Suprapubic skin (tissue), 4 donors: ENCODE measurements at regions not wholly inside any gene's neighbourhood (a gene's known extent, or its start where the extent isn't known, plus 50 kb on each side); places are given as distances from the start of the nearest gene placed in this dataset.

Source experiments
- DNase-seq, 2 donors: peaks; one replicate each; pipeline ENCODE4 v3.0.0-alpha.2; 2019; ENCODE audit warnings: low spot score in 2 of 2
- H3K27ac ChIP-seq: fragments of 200-600 bp; sonication (generic); one replicate; pipeline ENCODE4 v1.5.1; 2019
- H3K27me3 ChIP-seq: fragments of 200-600 bp; sonication (generic); one replicate; pipeline ENCODE4 v1.5.1; 2019
- H3K36me3 ChIP-seq: fragments of 200-600 bp; sonication (generic); one replicate; pipeline ENCODE4 v1.5.1; 2019
- H3K4me1 ChIP-seq: fragments of 200-600 bp; sonication (generic); one replicate; pipeline ENCODE4 v1.5.1; 2019
- H3K4me3 ChIP-seq: fragments of 200-600 bp; sonication (generic); one replicate; pipeline ENCODE4 v1.5.1; 2019; ENCODE audit warnings: mild to moderate bottlenecking
- H3K9me3 ChIP-seq: fragments of 200-600 bp; sonication (generic); one replicate; pipeline ENCODE4 v1.5.1; 2019
- EP300 ChIP-seq: sonication (generic); formaldehyde crosslinking; IDR thresholded peaks from one replicate; pipeline ENCODE4 v1.6.1; 2017; ENCODE audit warnings: antibody characterized with exemption
- POLR2A ChIP-seq, 2 donors: fragments of 450-650 bp; IDR thresholded peaks; one replicate each; pipeline ENCODE4 v1.6.1; 2017; ENCODE audit warnings: antibody characterized with exemption in 2 of 2, mild to moderate bottlenecking in 2 of 2, moderate library complexity in 2 of 2
- POLR2AphosphoS5 ChIP-seq, 3 donors: sonication (generic); formaldehyde crosslinking; IDR thresholded peaks; one replicate each; pipeline ENCODE4 v1.6.1; 2017; ENCODE audit warnings: antibody characterized with exemption in 3 of 3
- WGBS: methylation state at CpG from one replicate; pipeline ENCODE4 v1.1.5; 2018; 5-methylcytosine and 5-hydroxymethylcytosine counted together
- TF ChIP-seq, protein P1 (sequence below), 2 donors: fragments of 200-600 bp in 1 of 2; fragments of 450-650 bp in 1 of 2; sonication (generic) in 1 of 2; IDR thresholded peaks; one replicate each; pipeline ENCODE4 v1.5.1; 2016 to 2019; ENCODE audit warnings: antibody characterized with exemption in 2 of 2, mild to moderate bottlenecking in 1 of 2, moderate library complexity in 1 of 2

DNA sequence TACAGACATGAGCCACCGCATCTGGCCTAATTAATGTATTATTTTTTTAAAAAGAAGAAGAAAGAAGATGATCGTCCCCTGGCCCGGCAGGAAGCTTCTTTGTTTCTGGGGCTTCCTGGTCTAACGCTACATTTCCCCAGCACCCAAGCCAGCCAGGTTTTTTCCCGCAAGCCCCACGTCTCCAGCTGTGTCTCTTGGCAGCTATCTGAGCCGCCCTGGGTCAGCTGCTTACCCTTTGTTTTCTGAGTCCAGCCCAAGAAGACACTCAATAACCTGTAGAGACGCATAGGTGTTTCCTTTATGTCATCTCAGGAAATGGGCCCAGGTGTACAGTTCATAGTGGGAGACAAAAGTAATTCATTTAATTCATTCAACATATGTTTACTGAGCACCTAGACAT, 110.2 kb downstream of the MTPAP start:
- 86% methylated on average over 8 of the region's 8 CpGs for WGBS
- Histone ChIP-seq H3K27me3 (no peaks in the 10 kb centered on the region), H3K27ac (no peak overlapping the region), H3K9me3 (no peaks in the 10 kb centered on the region), H3K36me3 (no peaks in the 10 kb centered on the region), H3K4me3 (no peak overlapping the region), H3K4me1 (no peaks in the 10 kb centered on the region)
- no peak for DNase-seq
- TF ChIP-seq POLR2A (IDR thresholded peaks at IDR 0.05) (no peak), EP300 (no peak), POLR2AphosphoS5 (IDR thresholded peaks at IDR 0.05) (no peak)
- TF ChIP-seq, protein P1, sequence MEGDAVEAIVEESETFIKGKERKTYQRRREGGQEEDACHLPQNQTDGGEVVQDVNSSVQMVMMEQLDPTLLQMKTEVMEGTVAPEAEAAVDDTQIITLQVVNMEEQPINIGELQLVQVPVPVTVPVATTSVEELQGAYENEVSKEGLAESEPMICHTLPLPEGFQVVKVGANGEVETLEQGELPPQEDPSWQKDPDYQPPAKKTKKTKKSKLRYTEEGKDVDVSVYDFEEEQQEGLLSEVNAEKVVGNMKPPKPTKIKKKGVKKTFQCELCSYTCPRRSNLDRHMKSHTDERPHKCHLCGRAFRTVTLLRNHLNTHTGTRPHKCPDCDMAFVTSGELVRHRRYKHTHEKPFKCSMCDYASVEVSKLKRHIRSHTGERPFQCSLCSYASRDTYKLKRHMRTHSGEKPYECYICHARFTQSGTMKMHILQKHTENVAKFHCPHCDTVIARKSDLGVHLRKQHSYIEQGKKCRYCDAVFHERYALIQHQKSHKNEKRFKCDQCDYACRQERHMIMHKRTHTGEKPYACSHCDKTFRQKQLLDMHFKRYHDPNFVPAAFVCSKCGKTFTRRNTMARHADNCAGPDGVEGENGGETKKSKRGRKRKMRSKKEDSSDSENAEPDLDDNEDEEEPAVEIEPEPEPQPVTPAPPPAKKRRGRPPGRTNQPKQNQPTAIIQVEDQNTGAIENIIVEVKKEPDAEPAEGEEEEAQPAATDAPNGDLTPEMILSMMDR (IDR thresholded peaks at IDR 0.05), result no peak

DNA sequence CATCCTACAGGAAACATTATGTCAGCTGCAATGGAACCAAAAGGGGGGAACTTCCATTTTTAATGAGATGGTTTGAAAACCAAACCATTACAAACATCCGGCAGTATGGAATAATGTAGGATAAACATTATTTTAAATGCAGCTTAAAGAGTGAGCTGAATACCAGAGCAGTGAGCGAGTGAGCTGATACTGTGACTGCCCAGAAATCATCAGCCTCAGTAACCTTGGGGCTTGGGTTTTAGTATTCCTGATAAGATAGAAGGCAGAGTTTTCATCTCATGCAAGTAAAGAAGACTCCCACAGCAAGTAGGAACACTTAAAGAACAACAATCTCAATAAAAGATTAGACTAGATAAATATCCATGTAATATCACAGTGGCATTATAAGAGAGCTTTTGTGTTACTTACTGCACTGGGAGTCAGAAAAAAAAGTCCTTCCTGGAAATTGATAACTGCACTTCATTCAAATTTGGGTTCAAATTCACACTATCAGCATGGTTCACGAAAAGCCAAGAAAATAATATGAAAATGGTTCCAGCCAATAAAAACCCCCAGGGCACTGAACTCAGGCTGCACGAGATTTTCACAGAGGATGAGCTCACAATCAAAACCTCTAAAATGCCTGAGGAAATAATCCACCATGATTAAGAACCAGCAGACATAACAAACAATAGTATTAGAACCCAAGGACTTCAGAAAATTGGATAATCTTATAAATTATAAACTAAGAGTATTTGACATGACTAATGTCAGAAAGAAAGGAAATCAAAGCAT, 115.7 kb downstream of the MTPAP start:
- DNase-seq, result no peak
- WGBS, result 67% methylated on average over 4 of the region's 4 CpGs
- no peaks in the 10 kb centered on the region for H3K4me1 ChIP-seq

DNA sequence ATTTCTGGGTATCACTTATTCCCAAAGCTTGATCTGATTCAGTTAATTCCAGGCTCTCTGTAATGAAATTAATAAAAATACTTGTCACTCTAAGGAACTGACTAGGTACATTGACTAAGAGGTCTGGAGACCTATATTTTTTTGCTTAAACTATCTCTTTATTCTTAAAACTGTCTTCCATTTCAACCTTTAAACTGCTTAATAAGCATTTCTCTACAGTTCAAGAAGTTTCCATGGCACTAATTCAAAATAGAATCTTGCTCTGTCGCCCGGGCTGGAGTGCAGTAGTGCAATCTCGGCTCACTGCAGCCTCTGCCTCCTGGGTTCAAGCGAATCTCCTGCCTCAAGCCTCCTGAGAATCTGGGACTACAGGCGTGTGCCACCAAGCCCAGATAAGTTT, 117.4 kb downstream of the MTPAP start:
- no peaks in the 10 kb centered on the region for H3K4me1 ChIP-seq
- TF ChIP-seq, protein P1 (IDR thresholded peaks at IDR 0.05), result no peak
- TF ChIP-seq POLR2A (IDR thresholded peaks at IDR 0.05) (no peak), EP300 (no peak), POLR2AphosphoS5 (IDR thresholded peaks at IDR 0.05) (no peak)
- H3K27ac ChIP-seq, result no peak overlapping the region
- no peak overlapping the region for H3K4me3 ChIP-seq
- no peaks in the 10 kb centered on the region for H3K27me3 ChIP-seq
- no peaks in the 10 kb centered on the region for H3K9me3 ChIP-seq
- 88% methylated on average over 5 of the region's 5 CpGs for WGBS
- no peaks in the 10 kb centered on the region for H3K36me3 ChIP-seq
- DNase-seq, result no peak

More for the DNA sequence above, 115.7 kb downstream of the MTPAP start:
- Histone ChIP-seq H3K27ac (no peak overlapping the region), H3K36me3 (no peaks in the 10 kb centered on the region), H3K27me3 (no peaks in the 10 kb centered on the region), H3K9me3 (no peaks in the 10 kb centered on the region), H3K4me3 (no peak overlapping the region)
- TF ChIP-seq, protein P1 (IDR thresholded peaks at IDR 0.05), result no peak
- TF ChIP-seq POLR2A (IDR thresholded peaks at IDR 0.05), result no peak
- TF ChIP-seq POLR2AphosphoS5 (IDR thresholded peaks at IDR 0.05), result no peak
- no peak for TF ChIP-seq EP300

DNA sequence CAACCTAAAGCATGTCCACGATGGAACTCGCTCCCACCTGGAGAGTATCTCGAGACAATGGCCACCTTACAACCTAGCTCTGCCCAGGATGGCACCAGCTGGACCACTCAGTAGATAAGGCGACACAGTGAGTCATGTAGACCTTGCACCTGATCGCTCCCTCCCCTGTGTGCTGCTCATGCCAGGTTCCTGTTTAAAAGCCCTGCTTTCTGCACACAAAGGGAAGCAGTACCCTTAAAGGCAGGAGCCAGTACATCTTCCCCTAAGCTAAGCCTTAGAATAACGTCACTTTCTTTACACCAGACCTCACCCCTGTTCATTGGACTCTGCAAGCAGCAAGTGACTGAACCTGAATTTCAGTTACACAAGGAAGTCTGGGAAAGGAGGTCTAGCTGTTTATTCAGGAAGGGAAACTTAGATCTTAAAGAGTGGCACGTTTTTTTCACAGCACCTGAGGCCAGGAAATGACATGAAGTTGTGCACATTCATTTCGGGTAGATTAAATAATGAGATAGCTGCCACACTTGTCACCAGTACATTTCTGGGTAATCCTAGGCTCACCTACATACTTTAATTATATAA, 117.9 kb downstream of the MTPAP start:
- TF ChIP-seq POLR2AphosphoS5 (IDR thresholded peaks at IDR 0.05), result no peak
- no peak for TF ChIP-seq EP300
- TF ChIP-seq, protein P1 (IDR thresholded peaks at IDR 0.05), result no peak
- TF ChIP-seq POLR2A (IDR thresholded peaks at IDR 0.05), result no peak
- Histone ChIP-seq H3K4me1 (no peaks in the 10 kb centered on the region), H3K27me3 (no peaks in the 10 kb centered on the region), H3K9me3 (no peaks in the 10 kb centered on the region), H3K27ac (no peak overlapping the region), H3K4me3 (no peak overlapping the region), H3K36me3 (no peaks in the 10 kb centered on the region)
- 59% methylated on average over 8 of the region's 8 CpGs for WGBS
- no peak for DNase-seq

DNA sequence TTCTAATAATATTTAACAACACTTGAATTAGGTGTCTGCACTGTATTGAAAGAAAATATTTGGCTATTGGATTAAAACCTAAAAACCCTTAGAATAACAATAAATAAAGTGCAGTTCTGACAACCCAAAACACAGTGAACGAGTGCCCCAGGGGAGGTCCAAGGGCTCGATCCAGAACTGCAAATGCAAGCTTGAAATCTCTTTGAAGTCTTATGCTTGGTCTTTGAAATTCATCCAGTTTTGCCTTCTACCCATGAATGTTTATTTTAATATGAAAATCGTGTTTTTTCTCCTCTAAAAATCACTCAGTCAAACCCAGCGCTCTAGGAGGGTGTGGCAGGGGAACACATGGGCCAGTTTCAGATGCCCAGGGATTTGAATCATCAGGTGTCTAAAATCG, 119.5 kb downstream of the MTPAP start:
- Histone ChIP-seq H3K4me3 (no peak overlapping the region), H3K27ac (no peak overlapping the region), H3K9me3 (no peaks in the 10 kb centered on the region), H3K4me1 (no peaks in the 10 kb centered on the region), H3K36me3 (no peaks in the 10 kb centered on the region), H3K27me3 (no peaks in the 10 kb centered on the region)
- 44% methylated on average over 5 of the region's 5 CpGs for WGBS
- TF ChIP-seq, protein P1 (IDR thresholded peaks at IDR 0.05), result no peak
- TF ChIP-seq POLR2AphosphoS5 (IDR thresholded peaks at IDR 0.05), result no peak
- no peak for DNase-seq
